HG02759 (cell line): ENCODE measurements at regions not wholly inside any gene's neighbourhood (a gene's known extent, or its start where the extent isn't known, plus 50 kb on each side); places are given as distances from the start of the nearest gene placed in this dataset.
"Not testable (repeated sequence)": the region's sequence is repeated elsewhere in the genome, so short reads cannot be mapped to it uniquely, and the experiment has no call there.

ENCODE experiments used
- ATAC-seq: cut with Tn5 transposase; IDR thresholded peaks from one replicate; pipeline ENCODE4 v1.9.1; 2021; ENCODE audit warnings: mild to moderate bottlenecking, moderate library complexity; ENCODE audit not compliant: unreplicated experiment

GRCh38 chr10:78335691-78336401 is 302.2 kb downstream of the RPS24 start:
- no peak for ATAC-seq

GRCh38 chr10:78336402-78336791 is 302.7 kb downstream of the RPS24 start:
- no peak for ATAC-seq

- ATAC-seq, result no peak
These were observed 303.4 kb downstream of the RPS24 start for GRCh38 chr10:78337016-78337415.

DNA sequence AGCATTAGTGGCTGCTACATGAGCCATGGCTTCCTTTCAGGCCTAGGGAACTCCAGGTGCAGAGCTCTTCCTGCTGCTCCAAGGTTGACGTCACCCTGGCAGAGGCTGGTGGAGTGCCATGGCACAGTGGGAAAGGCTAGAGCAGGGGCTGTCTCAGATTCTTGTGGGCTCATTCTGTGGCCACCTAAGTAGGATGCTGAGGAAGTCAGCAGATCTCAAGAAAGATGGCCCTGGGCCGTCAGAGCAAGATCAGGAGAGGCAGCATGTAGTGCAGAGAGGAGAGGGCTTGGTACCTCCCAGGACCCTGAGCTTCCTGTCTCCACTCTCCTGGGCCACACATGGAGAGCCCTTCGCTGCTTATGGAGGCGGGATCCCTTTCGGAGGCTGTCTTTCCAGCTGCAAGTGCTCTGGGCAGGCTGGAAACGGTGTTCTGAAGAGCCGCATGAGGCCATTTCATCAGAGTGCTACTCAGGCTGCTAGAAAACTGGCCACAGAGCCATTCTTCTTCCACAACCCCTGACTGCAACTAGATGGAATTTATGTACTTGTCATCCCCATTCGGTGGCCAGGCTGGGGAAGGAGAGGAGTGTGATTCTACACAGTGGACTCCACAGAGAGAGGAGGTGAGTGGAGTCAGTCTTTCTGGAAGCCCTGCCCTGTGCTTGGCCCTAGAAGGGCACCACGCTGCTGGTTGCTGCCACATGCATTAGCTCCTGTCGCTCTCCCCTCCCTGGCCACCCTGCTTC is 304.2 kb downstream of the RPS24 start:
- no peak for ATAC-seq

DNA sequence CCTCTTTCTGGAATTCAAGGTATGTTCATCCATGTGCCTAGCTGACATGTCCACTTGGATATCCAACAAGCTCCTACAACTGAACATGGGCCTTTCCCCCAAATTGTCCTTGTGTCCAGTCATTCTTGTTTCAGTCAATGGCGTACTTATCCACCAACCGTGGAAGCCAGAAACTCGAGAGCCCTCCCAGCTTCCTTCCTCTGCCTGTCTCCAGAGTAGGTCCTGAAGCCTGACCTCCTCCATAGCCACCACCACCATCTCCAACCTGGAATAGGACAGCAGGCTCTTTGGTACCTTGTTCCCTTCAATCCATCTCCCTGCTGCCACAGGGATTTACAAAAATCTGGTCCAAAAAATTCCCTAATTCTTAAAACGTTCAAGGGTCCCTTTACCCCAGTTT is 305.1 kb downstream of the RPS24 start:
- ATAC-seq, result no peak

- no peak for ATAC-seq
These were observed 305.6 kb downstream of the RPS24 start for GRCh38 chr10:78339251-78339650.

DNA sequence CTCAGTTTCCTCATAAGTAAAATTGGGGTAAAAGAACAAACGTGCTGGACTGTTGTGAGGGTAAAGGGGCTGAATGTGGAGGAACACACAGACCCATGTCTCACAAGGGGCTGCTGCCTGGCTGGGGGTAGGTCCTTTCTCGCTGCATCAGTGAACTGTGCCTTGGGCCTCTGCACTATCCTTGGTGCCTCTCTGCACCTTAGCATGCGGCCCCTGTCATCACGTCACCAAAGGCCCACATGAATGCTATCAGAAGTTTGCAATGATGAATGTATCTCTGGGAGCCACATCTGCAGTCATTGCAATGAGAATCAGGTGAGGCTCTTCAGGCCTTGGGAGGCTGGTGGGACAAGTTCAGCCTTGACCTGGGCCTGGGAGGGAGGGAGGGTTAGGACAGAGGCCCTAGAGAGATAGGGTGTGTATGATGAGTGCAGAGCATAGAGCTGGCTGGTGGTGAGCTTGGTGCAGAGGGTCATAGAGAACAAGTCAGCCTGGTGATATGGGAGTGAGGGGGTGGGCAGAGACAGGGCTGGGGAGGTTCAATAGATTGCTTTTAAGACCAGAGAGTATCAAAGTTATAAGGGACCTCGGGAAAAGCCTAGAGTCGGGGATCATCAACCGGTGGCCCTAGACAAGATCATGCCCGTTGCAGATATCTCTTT is 308.4 kb downstream of the RPS24 start:
- no peak for ATAC-seq

DNA sequence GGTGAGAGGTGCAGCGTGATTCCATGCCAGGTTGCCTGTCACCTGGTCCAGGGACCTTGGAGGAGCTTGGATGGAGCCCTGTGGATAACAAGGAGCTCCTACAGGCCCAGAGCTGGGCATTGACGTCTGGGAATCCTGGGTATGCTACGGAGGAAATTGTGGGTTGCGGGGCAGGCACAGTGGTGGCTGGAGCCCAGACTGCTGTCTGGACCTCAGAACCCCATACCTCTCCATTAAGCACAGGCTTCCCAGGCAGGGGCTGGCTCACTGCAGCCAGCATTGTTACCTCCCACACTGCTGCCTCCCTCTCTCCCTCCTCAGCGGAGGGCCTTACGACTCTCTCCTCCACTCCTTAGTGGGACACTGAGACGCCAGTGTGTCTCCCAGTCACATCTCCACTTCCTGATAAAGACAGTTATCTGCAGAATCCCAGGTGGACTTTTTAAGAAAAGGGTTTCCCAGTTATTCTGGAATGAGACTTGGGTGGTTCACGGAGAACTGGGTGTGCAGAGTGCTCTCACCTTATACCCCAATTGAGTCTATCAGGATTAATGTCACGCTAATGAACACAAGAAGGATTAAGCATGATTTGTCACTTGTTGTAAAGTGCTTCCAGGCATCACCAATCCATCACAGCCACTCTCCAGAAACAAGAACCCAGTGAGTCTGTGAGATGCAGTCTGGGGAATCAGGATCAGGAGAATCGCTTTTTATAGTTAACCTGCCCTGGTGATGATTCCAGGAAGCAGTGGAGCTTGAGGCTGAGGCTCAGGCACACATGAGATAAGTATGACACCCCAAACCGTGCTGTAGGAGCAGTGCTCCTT is 309.4 kb downstream of the RPS24 start:
- ATAC-seq, result no peak

GRCh38 chr10:78344257-78344656 is 310.6 kb downstream of the RPS24 start:
- not testable (repeated sequence) for ATAC-seq

- not testable (repeated sequence) for ATAC-seq
These were observed 311.9 kb downstream of the RPS24 start for GRCh38 chr10:78345515-78345914.

DNA sequence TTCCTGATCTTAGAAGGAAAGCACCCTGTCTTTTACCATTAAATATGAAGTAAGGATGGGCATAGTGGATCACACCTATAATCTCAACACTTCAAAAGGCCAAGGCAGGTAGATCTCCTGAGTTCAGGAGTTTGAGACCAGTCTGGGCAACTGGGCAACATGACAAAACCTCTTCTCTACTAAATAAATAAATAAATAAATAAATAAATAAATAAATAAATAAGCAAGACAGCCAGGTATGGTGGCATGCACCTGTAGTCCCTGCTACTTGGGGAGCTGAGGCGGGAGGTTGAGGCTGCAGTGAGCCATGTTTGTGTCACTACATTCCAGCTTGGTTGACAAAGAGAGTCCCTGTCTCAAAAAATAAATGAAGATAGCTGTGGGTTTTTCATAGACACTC is 313.1 kb downstream of the RPS24 start:
- ATAC-seq, result no peak

GRCh38 chr10:78348411-78349164 is 314.9 kb downstream of the RPS24 start:
- ATAC-seq, result no peak

DNA sequence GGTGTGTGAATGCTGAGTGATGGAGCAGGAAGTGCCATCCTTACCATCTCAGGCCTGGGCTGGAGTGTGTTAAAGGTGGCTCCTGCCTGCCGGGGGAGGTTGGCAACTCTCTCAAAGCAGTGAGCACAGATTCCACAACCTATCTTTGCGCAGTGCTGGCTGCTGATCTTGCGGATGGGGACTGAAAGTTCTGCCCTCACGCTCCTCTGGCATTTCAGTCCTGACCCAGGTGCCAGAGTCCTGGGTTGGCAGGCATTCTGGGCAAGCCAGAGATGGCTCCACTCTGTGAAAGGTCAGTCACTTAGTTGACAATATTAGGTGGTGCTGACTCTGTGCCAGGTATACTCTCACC is 315.5 kb downstream of the RPS24 start:
- no peak for ATAC-seq

GRCh38 chr10:78349911-78350663 is 316.4 kb downstream of the RPS24 start:
- ATAC-seq, result no peak

GRCh38 chr10:78351283-78351682 is 317.6 kb downstream of the RPS24 start:
- no peak for ATAC-seq

GRCh38 chr10:78351809-78352208 is 318.1 kb downstream of the RPS24 start:
- ATAC-seq, result no peak

GRCh38 chr10:78353636-78354035 is 320.0 kb downstream of the RPS24 start:
- ATAC-seq, result no peak

- no peak for ATAC-seq
These were observed 320.4 kb downstream of the RPS24 start for GRCh38 chr10:78354101-78354500.

DNA sequence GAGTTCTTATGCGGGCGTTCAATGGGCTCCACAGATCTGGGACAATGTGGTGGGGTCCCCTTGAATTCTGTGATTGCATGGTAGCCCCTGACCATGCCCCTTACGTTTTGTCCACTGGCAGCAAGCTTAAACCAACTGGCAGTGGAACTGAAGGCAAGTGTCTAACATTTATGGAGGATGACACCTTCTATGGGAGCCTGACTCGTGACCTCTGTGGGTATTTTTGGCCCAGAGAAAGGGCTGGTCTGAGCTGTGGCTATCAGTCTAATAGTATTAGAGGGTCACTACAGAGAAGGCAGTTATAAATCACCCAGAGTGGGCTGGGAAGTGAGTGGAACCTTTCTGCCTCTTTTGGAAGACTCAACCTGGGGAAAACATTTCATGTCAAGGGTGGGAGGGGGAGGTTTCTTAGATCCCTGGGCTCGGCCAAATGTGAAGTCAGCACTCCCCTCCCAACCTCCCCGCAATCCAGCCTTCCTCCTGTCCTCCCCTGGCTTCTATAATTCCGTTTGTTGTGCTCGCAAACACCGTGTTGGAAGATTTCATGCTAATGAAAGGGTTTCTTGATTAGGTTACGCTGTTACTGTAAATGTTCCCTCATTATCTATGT is 322.7 kb downstream of the RPS24 start:
- ATAC-seq, result no peak
